Memory B cell (primary cell): ENCODE measurements at regions not wholly inside any gene's neighbourhood (a gene's known extent, or its start where the extent isn't known, plus 50 kb on each side); places are given as distances from the start of the nearest gene placed in this dataset.

ENCODE experiments used
- ATAC-seq: fragments of 150-1000 bp; cut with Tn5 transposase; 2 replicates; pipeline ENCODE4 v1.10.0; 2021; ENCODE audit warnings: low read depth, mild to moderate bottlenecking, moderate library complexity
- DNase-seq, 2 donors: peaks; one replicate each; pipeline ENCODE4 v3.0.0; 2022; ENCODE audit warnings: low spot score in 2 of 2
- H3K27ac Mint-ChIP-seq: one replicate; pipeline ENCODE4 v1.8.0; 2022; ENCODE audit warnings: mild to moderate bottlenecking, moderate library complexity, mixed read lengths
- H3K27me3 Mint-ChIP-seq: one replicate; pipeline ENCODE4 v1.8.0; 2022; ENCODE audit warnings: mixed read lengths
- H3K36me3 Mint-ChIP-seq: one replicate; pipeline ENCODE4 v1.8.0; 2022; ENCODE audit warnings: mild to moderate bottlenecking, mixed read lengths
- H3K4me1 Mint-ChIP-seq: one replicate; pipeline ENCODE4 v1.8.0; 2022; ENCODE audit warnings: mixed read lengths
- H3K4me3 Mint-ChIP-seq: one replicate; pipeline ENCODE4 v1.8.0; 2022; ENCODE audit warnings: mild to moderate bottlenecking, moderate library complexity, mixed read lengths
- H3K9me3 Mint-ChIP-seq: one replicate; pipeline ENCODE4 v1.8.0; 2022; ENCODE audit warnings: mixed read lengths

- Mint-ChIP-seq H3K4me3 (no peak overlapping the region), H3K36me3 (no peaks in the 10 kb centered on the region), H3K27ac (peak overlapping the region; percentile 77), H3K27me3 (no peaks in the 10 kb centered on the region), H3K9me3 (no peaks in the 10 kb centered on the region), H3K4me1 (peaks cover 38% of the 10 kb centered on the region)
- ATAC-seq (no peak), DNase-seq (no peak)
Observed at GRCh38 chr14:65329481-65329880, 83.0 kb upstream of the FUT8 start.

DNA sequence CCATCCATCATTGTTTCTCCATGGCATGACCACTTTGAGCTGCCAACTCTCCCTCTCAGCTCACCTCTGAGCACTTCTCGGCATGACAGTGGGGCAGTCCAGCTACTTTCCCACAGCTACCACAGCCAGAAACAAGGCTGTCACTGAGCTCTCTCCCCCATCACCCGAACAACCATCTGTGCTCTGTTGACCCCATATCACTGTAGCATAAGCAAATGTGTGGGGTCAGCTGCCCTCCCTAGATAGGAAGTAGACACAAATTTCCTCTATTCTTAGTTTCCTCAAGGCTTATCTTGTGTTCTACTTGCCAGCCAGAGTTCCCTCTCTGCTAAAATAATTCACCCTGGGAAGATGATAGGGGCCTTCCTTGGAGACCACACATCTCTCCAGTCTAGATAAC lies 82.6 kb upstream of the FUT8 start:
- ATAC-seq (peak; percentile 51), DNase-seq (no peak)
- no peaks in the 10 kb centered on the region for H3K9me3 Mint-ChIP-seq
- no peaks in the 10 kb centered on the region for H3K27me3 Mint-ChIP-seq
- peaks cover 41% of the 10 kb centered on the region for H3K4me1 Mint-ChIP-seq
- no peaks in the 10 kb centered on the region for H3K36me3 Mint-ChIP-seq
- H3K4me3 Mint-ChIP-seq = peak overlapping the region; percentile 53
- H3K27ac Mint-ChIP-seq = peak overlapping the region; percentile 77

DNA sequence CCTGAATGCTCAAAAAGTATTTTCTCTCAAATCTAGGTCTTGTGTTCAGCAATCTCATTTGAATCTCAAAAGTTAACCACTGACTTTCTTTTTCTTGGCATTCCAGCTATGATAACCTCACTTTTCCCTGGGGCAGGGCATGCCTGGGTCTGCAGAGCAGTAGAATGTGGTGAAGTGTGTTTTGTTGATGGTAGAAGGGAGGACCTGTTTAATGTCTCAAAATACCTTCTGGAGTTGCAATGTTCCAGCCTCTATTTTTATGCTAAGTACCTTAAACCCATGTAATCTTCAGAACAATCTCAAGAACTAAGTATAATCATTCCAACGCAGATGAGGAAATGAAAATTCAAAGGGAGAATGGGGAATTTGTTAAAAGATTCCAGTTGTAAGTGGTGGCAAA lies 82.1 kb upstream of the FUT8 start:
- DNase-seq = no peak
- Mint-ChIP-seq H3K4me3 (peak overlapping the region; percentile 53), H3K27me3 (no peaks in the 10 kb centered on the region), H3K4me1 (peaks cover 46% of the 10 kb centered on the region), H3K9me3 (no peaks in the 10 kb centered on the region), H3K27ac (peak overlapping the region; percentile 77), H3K36me3 (no peaks in the 10 kb centered on the region)
- ATAC-seq = no peak

DNA sequence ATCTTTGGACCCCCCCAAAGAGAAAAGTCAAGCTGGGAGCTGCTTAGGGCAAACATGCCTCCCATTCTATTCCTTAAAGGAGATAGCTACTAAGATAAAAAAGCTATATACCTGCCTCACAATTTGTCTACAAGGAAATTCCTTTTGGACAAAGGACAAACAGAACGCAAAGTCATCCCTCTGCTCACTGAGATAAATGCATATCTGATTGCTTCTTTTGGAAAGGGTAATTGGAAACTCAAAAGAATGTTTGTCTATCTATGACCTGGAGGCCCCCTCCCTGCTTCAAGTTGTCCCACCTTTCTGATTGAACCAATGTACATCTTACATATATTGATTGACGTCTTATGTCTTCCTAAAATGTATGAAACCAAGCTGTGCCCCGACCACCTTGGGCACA lies 80.9 kb upstream of the FUT8 start:
- H3K36me3 Mint-ChIP-seq = no peaks in the 10 kb centered on the region
- no peaks in the 10 kb centered on the region for H3K9me3 Mint-ChIP-seq
- peak overlapping the region; percentile 73 for H3K27ac Mint-ChIP-seq
- ATAC-seq (no peak), DNase-seq (no peak)
- no peak overlapping the region for H3K4me3 Mint-ChIP-seq
- H3K4me1 Mint-ChIP-seq = peaks cover 52% of the 10 kb centered on the region
- H3K27me3 Mint-ChIP-seq = no peaks in the 10 kb centered on the region

DNA sequence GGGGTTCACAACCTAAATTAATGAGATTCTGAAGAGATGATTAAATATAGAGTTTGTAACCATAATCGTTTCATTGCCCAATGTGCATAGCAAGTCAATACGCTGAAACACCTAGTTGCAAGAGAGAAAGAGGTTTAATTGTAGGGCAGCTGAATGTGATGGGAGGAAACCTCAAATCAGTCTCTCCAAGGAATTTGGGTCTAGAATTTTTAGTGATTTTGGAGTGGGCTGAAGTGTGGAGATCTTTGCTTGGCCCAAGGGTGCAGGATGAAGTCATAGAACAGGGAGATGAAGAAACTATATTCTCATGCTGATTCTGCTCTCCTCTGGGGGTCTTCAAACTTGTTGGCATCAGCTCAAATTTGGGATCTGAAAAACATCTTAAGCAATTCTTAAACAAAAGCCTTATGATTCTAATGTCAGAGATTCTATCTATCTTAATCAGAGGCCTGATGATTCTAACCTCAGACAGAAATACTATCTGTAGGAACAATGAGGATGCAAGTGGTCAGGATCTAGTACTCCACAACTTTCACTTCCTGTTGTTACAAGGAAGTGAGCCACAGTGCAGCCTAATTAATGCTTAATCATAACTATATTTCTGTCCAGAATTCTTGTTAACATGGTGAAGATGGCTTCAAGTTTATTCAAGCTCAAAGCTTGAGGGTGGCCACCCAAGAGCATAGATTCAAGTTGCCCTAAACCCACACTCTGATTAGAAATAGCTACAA lies 80.2 kb upstream of the FUT8 start:
- peak; percentile 84 for ATAC-seq
- Mint-ChIP-seq H3K4me3 (no peak overlapping the region), H3K27ac (peak overlapping the region; percentile 73)

GRCh38 chr14:65333943-65334687 lies 78.4 kb upstream of the FUT8 start:
- no peak for DNase-seq
- ATAC-seq = no peak
- peak overlapping the region; percentile 60 for H3K4me3 Mint-ChIP-seq
- H3K27me3 Mint-ChIP-seq = no peaks in the 10 kb centered on the region
- no peaks in the 10 kb centered on the region for H3K36me3 Mint-ChIP-seq
- no peaks in the 10 kb centered on the region for H3K9me3 Mint-ChIP-seq
- H3K27ac Mint-ChIP-seq = peak overlapping the region; percentile 78
- H3K4me1 Mint-ChIP-seq = peaks cover 57% of the 10 kb centered on the region

More for the DNA sequence above, 80.2 kb upstream of the FUT8 start:
- Mint-ChIP-seq H3K27me3 (no peaks in the 10 kb centered on the region), H3K4me1 (peaks cover 53% of the 10 kb centered on the region), H3K9me3 (no peaks in the 10 kb centered on the region), H3K36me3 (no peaks in the 10 kb centered on the region)
- no peak for DNase-seq

- ATAC-seq (no peak), DNase-seq (no peak)
- peak overlapping the region; percentile 60 for H3K4me3 Mint-ChIP-seq
- H3K36me3 Mint-ChIP-seq = peaks cover under 1% of the 10 kb centered on the region
- peaks cover 54% of the 10 kb centered on the region for H3K4me1 Mint-ChIP-seq
- H3K27ac Mint-ChIP-seq = peak overlapping the region; percentile 78
- H3K27me3 Mint-ChIP-seq = no peaks in the 10 kb centered on the region
- no peaks in the 10 kb centered on the region for H3K9me3 Mint-ChIP-seq
Observed at GRCh38 chr14:65334765-65335410, 77.6 kb upstream of the FUT8 start.

DNA sequence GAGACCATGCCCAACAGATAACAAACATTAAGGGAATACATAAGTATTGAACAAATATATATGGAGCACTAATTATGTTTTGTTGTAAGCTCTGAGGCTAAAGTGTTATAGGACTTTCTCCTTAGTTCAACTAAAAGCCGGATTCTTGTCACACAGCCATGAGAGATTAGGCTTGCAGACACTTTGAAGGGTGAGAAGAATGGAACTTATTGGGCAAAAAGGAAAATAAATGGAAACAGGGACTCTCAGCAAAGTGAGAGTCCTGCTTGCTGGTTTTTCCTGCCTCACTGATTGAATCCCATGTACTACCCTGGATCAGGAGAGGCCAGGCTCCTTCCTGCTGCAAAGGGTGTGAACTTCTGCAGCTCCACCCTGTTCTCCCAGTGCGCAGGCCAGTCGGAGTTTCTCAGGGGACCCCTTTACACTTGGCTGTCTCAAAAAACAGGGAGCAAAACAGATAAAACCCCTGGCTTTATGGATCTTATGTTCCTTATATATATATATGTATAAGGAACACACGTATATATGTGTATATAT lies 77.1 kb upstream of the FUT8 start:
- Mint-ChIP-seq H3K27ac (peak overlapping the region; percentile 78), H3K4me3 (no peak overlapping the region), H3K9me3 (no peaks in the 10 kb centered on the region), H3K36me3 (peaks cover 1% of the 10 kb centered on the region), H3K4me1 (peaks cover 50% of the 10 kb centered on the region), H3K27me3 (no peaks in the 10 kb centered on the region)
- ATAC-seq (no peak), DNase-seq (no peak)

- H3K4me3 Mint-ChIP-seq = peak overlapping the region; percentile 11
- H3K27me3 Mint-ChIP-seq = no peaks in the 10 kb centered on the region
- DNase-seq (no peak), ATAC-seq (no peak)
- peaks cover 3% of the 10 kb centered on the region for H3K36me3 Mint-ChIP-seq
- H3K4me1 Mint-ChIP-seq = peaks cover 46% of the 10 kb centered on the region
- peak overlapping the region; percentile 38 for H3K27ac Mint-ChIP-seq
- H3K9me3 Mint-ChIP-seq = no peaks in the 10 kb centered on the region
Observed at GRCh38 chr14:65336191-65336591, 76.3 kb upstream of the FUT8 start.

DNA sequence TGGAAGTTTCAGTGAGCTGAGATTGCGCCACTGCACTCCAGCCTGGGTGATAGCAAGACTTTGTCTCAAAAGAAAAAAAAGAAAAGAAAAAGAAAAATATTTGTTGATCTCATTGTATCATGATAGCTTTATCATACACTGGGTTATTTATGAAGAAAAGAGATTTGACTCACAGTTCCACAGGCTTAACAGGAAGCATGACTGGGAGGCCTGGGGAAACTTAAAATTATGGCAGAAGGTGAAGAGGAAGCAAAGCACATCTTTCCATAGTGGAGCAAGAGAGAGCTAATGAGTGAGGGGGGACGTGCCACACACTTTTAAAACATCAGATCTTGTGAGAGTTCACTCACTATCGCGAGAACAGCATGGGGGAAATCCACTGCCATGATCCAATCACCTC lies 72.7 kb upstream of the FUT8 start:
- H3K27me3 Mint-ChIP-seq = no peaks in the 10 kb centered on the region
- H3K4me3 Mint-ChIP-seq = peak overlapping the region; percentile 33
- no peaks in the 10 kb centered on the region for H3K9me3 Mint-ChIP-seq
- peaks cover 28% of the 10 kb centered on the region for H3K4me1 Mint-ChIP-seq
- H3K36me3 Mint-ChIP-seq = peaks cover 3% of the 10 kb centered on the region
- ATAC-seq (no peak), DNase-seq (no peak)
- peak overlapping the region; percentile 75 for H3K27ac Mint-ChIP-seq

GRCh38 chr14:65344011-65344410 lies 68.5 kb upstream of the FUT8 start:
- H3K36me3 Mint-ChIP-seq = peaks cover 3% of the 10 kb centered on the region

DNA sequence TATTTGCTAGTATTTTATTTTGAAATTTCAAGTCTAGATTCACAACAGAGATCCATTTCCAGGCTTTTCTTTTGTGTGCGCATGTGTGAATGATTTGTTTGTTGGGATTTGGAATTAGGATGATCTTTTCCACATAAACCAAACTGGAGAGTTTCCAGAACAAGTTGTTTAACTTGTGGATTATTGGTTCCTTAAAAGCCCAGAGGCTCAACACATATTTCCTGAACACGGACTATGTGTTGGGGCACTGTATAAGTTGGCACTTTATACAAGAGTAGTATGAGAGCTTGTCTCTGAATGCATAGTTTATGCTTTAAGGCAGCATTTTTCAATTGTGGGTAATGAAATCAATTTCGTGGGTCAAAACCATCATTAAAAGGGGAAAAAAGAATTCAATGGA lies 67.3 kb upstream of the FUT8 start:
- Mint-ChIP-seq H3K27ac (no peak overlapping the region), H3K9me3 (no peaks in the 10 kb centered on the region), H3K27me3 (no peaks in the 10 kb centered on the region), H3K4me3 (no peak overlapping the region), H3K4me1 (peaks cover 29% of the 10 kb centered on the region), H3K36me3 (peaks cover 2% of the 10 kb centered on the region)
- ATAC-seq (no peak), DNase-seq (no peak)

More at GRCh38 chr14:65344011-65344410, 68.5 kb upstream of the FUT8 start:
- Mint-ChIP-seq H3K27ac (no peak overlapping the region), H3K27me3 (no peaks in the 10 kb centered on the region), H3K4me1 (peaks cover 27% of the 10 kb centered on the region), H3K4me3 (no peak overlapping the region), H3K9me3 (no peaks in the 10 kb centered on the region)
- no peak for ATAC-seq
- no peak for DNase-seq

- peaks cover 35% of the 10 kb centered on the region for H3K4me1 Mint-ChIP-seq
- DNase-seq (no peak), ATAC-seq (no peak)
- no peaks in the 10 kb centered on the region for H3K27me3 Mint-ChIP-seq
- H3K27ac Mint-ChIP-seq = no peak overlapping the region
- no peaks in the 10 kb centered on the region for H3K36me3 Mint-ChIP-seq
- H3K4me3 Mint-ChIP-seq = no peak overlapping the region
- H3K9me3 Mint-ChIP-seq = no peaks in the 10 kb centered on the region
Observed at GRCh38 chr14:65346474-65346873, 66.1 kb upstream of the FUT8 start.

GRCh38 chr14:65346895-65347294 lies 65.6 kb upstream of the FUT8 start:
- ATAC-seq = no peak
- H3K4me3 Mint-ChIP-seq = peak overlapping the region; percentile 17
- H3K27ac Mint-ChIP-seq = no peak overlapping the region
- peaks cover 39% of the 10 kb centered on the region for H3K4me1 Mint-ChIP-seq
- H3K36me3 Mint-ChIP-seq = no peaks in the 10 kb centered on the region
- DNase-seq = no peak
- no peaks in the 10 kb centered on the region for H3K9me3 Mint-ChIP-seq
- H3K27me3 Mint-ChIP-seq = no peaks in the 10 kb centered on the region
